ENCODE measurements at regions not wholly inside any gene's neighbourhood (a gene's known extent, or its start where the extent isn't known, plus 50 kb on each side); places are given as distances from the start of the nearest gene placed in this dataset.
A peak's percentile ranks its signal among the peaks of the same experiment; 100 is the strongest.

- no peak overlapping the region for H4K5ac ChIP-seq (ENCODE audit: insufficient read length, low read depth, low read length)
- no peak overlapping the region for H3K14ac ChIP-seq (ENCODE audit: insufficient read length)
- peak overlapping the region; percentile 18; the same call in 1 of the 2 replicates for H2BK20ac ChIP-seq (ENCODE audit: low read length)
- no peak overlapping the region for H4K91ac ChIP-seq (replicated peaks; ENCODE audit: insufficient read length, low read length)
- no peak overlapping the region for H2BK5ac ChIP-seq (ENCODE audit: low read depth, low read length)
- no peak overlapping the region for H3K4me3 ChIP-seq (ENCODE audit: extremely low read depth in 1 of 4, insufficient read depth in 2 of 4, low read depth in 3 of 4, low read length in 4 of 4)
- no peaks in the 10 kb centered on the region for H3K27me3 ChIP-seq (replicated peaks in 1 of 4; ENCODE audit: control insufficient read depth in 3 of 4, extremely low read depth in 1 of 4, insufficient read depth in 3 of 4, low read length in 3 of 4)
- H3K79me2 ChIP-seq (ENCODE audit: control insufficient read depth in 1 of 2, insufficient read depth in 2 of 2, low read length in 2 of 2): no peaks in the 10 kb centered on the region
- no peak for TF ChIP-seq CREB1 (IDR thresholded peaks at IDR 0.05)
- TF ChIP-seq SRF (IDR thresholded peaks at IDR 0.05; ENCODE audit: low read depth, low read length): no peak
- no peak for TF ChIP-seq POLR2A (IDR thresholded peaks at IDR 0.05; ENCODE audit: control extremely low read depth in 1 of 2, low read depth in 2 of 2, low read length in 2 of 2)
- no peak for TF ChIP-seq YY1 (IDR thresholded peaks at IDR 0.05; ENCODE audit: low read depth, low read length)
- no peak for TF ChIP-seq SIX5 (IDR thresholded peaks at IDR 0.05; ENCODE audit: low read depth, low read length)
- TF ChIP-seq TCF12 (IDR thresholded peaks at IDR 0.05; ENCODE audit: low read depth, low read length): no peak
- no peak for TF ChIP-seq EP300 (IDR thresholded peaks at IDR 0.05; ENCODE audit: borderline replicate concordance in 1 of 2, low read depth in 2 of 2, low read length in 2 of 2)
- TF ChIP-seq SP2 (IDR thresholded peaks at IDR 0.05; ENCODE audit: low read length): no peak
- H3K9ac ChIP-seq (replicated peaks in 1 of 4; ENCODE audit: extremely low read depth in 1 of 4, low read depth in 3 of 4, low read length in 3 of 4): no peak overlapping the region
- ChIA-PET CTCF (ENCODE audit: partially characterized antibody) (interaction anchor here (0.7 to 4.6 kb wide), 4 partner anchors 13 to 241 kb away, joined by 3 to 30 read pairs (median 3); no protein-coding TSS in a partner anchor), POLR2A (ENCODE audit: partially characterized antibody) (interaction anchor here (0.8 kb wide), 1 partner anchor 73 kb away, joined by 3 read pairs; no protein-coding TSS in a partner anchor)
- H4K20me1 ChIP-seq (replicated peaks in 1 of 2; ENCODE audit: control insufficient read depth in 1 of 2, insufficient read depth in 2 of 2, low read length in 2 of 2): no peaks in the 10 kb centered on the region
- WGBS, 2 experiments (ENCODE audit: extremely low coverage in 1 of 2, insufficient coverage in 1 of 2, insufficient read length in 1 of 2, insufficient replicate concordance in 2 of 2, low coverage in 1 of 2, low lambda C conversion rate in 2 of 2, missing lambda C conversion rate in 1 of 2): 92% methylated on average over 4 of the region's 4 CpGs; no CpG with 5 or more reads in 1 of the 2 experiments
- H3K18ac ChIP-seq (ENCODE audit: extremely low read depth, low read length): no peak overlapping the region
- no peak overlapping the region for H3K27ac ChIP-seq (ENCODE audit: low read depth, low read length)
- H2BK12ac ChIP-seq (ENCODE audit: low read depth, low read length): no peak overlapping the region
- no peaks in the 10 kb centered on the region for H3K4me1 ChIP-seq (replicated peaks in 1 of 4; ENCODE audit: control insufficient read depth in 3 of 4, insufficient read depth in 4 of 4, low read length in 3 of 4)
- no peak overlapping the region for H2AK5ac ChIP-seq (ENCODE audit: low read depth, low read length)
- no peak overlapping the region for H4K8ac ChIP-seq (ENCODE audit: extremely low read depth, insufficient read depth, low read length)
- FAIRE-seq (no peak), DNase-seq (ENCODE audit: low read depth in 1 of 2, low spot score in 2 of 2) (peak in 1 of 2 experiments; percentile 13)
- H3K4me2 ChIP-seq (ENCODE audit: insufficient read depth in 1 of 2, low read depth in 2 of 2, low read length in 2 of 2): no peak overlapping the region
- H2BK15ac ChIP-seq (ENCODE audit: low read length): no peak overlapping the region
- no peak overlapping the region for H3K56ac ChIP-seq (replicated peaks; ENCODE audit: insufficient read length, low read depth, low read length)
- H2BK120ac ChIP-seq (replicated peaks; ENCODE audit: low read depth, low read length): no peak overlapping the region
- H2AFZ ChIP-seq (ENCODE audit: low read length): no peak overlapping the region
- no peak overlapping the region for H3K23ac ChIP-seq (ENCODE audit: insufficient read length)
- H3K23me2 ChIP-seq (ENCODE audit: low read depth, low read length): no peaks in the 10 kb centered on the region
- no peaks in the 10 kb centered on the region for H3K36me3 ChIP-seq (ENCODE audit: control insufficient read depth in 2 of 4, insufficient read depth in 4 of 4, low read length in 3 of 4)
- no peaks in the 10 kb centered on the region for H3K79me1 ChIP-seq (ENCODE audit: low read depth, low read length)
- no peak overlapping the region for H3K4ac ChIP-seq (replicated peaks; ENCODE audit: insufficient read length, low read depth, low read length)
- no peaks in the 10 kb centered on the region for H3K9me3 ChIP-seq (ENCODE audit: insufficient read depth in 2 of 2, low read depth in 1 of 2, low read length in 1 of 2)
Observed at GRCh38 chr11:10380921-10381320, 74.1 kb upstream of the AMPD3 start.
